Myocyte (in vitro differentiated cells): ENCODE measurements at regions not wholly inside any gene's neighbourhood (a gene's known extent, or its start where the extent isn't known, plus 50 kb on each side); places are given as distances from the start of the nearest gene placed in this dataset.
"Not testable (repeated sequence)": the region's sequence is repeated elsewhere in the genome, so short reads cannot be mapped to it uniquely, and the experiment has no call there.

Source experiments
- DNase-seq: peaks from one replicate; pipeline ENCODE4 v3.0.0-alpha.2; 2012; ENCODE audit warnings: low read depth

DNA sequence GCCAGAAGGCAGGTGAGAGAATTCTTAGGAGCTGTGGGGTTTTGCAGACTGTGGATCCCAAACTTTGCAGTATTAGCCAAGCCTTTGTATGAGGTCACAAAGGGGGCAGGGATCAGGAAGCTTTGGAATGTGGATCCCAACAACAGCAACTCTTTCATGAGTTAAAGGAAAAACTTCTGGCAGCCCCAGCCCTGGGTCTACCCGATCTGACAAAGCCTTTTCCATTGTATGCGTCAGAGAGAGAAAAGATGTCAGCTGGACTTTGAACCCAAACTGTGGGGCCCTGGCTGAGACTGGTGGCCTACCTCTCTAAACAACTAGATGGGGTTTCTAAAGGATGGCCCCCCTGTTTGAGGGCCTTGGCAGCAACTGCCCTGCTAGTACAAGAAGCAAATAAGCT is 101.8 kb upstream of the OSBPL11 start:
- DNase-seq = not testable (repeated sequence)

DNA sequence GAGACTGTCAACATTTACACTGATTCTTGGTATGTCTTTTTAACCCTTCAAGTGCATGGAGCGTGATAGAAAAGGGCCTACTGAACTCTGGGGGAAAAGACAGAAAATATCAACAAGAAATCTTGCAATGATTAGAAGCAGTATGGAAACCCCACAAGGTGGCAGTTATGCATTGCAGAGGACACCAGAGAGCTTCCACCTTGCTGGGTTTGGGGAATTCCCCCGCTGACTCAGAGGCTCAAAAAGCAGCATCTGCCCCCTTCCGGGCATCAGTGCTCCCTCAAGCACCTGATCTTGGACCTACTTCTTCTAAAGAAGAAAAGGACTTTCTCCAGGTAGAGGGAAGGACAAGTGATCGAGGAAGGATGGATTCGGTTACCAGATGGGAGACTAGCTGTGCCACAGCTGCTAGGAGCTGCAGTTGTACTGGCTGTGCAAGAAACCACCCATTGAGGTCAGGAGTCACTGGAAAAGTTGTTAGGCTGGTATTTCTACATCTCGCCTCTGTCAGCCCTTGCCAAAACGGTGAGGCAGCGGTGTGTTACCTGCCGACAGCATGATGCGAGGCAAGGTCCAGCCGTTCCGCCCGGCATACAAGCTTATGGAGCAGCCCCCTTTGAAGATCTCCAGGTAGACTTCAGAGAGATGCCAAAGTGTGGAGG is 102.8 kb upstream of the OSBPL11 start:
- not testable (repeated sequence) for DNase-seq

DNA sequence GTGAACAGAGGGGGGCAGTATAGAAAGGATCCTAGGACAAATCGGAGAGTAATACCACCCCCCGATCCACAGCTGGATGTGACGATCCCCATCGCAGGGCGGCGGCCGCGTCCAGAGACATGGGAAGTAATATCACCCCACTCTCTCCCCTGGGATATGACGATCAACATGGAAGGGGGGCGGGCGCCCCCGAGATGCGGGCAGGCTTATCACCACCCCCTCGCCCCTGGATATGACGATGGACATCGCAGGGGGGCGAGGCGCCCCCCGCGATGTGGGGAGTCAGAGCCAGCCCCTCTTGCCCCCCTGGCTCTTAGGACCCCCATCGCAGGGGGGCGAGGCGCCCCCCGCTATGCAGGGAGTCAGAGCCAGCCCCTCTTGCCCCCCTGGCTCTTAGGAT is 120.4 kb upstream of the OSBPL11 start:
- DNase-seq = no peak

DNA sequence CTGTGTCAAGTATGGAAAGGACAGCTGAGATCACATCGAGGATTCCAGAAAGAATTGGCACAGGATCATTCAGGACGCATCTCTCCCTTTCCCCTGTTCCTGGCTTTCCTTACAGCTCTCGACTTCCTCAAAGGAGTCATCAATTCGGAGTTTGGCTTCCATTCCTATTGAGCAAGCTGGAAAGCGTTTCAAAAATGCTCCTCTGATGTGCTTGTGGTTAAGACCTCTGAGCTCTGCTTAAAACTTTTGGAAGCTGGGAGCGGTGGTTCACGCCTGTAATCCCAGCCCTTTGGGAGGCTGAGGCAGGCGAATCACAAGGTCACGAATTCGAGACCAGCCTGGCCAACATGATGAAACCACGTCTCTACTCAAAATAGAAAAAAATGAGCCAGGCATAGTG is 136.9 kb upstream of the OSBPL11 start:
- peak; percentile 46 for DNase-seq

DNA sequence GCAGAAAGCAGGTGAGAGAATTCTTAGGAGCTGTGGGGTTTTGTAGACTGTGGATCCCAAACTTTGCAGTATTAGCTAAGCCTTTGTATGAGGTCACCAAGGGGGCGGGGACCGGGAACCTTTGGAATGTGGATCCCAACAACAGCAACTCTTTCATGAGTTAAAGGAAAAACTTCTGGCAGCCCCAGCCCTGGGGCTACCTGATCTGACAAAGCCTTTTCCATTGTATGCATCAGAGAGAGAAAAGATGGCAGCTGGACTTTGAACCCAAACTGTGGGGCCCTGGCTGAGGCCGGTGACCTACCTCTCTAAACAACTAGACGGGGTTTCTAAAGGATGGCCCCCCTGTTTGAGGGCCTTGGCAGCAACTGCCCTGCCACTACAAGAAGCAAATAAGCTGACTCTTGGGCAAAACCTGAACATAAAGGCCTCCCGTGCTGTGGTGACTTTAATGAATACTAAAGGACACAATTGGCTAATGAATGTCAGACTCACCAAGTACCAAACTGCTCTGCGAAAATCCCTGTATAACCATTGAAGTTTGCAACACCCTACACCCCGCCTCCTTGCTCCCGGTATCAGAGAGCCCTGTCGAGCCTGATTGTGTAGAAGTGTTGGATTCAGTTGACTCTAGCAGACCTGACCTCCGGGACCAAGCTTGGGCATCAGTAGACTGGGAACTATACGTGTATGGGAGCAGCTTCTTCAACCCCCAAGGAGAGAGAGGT is 146.9 kb upstream of the OSBPL11 start:
- DNase-seq = not testable (repeated sequence)

DNA sequence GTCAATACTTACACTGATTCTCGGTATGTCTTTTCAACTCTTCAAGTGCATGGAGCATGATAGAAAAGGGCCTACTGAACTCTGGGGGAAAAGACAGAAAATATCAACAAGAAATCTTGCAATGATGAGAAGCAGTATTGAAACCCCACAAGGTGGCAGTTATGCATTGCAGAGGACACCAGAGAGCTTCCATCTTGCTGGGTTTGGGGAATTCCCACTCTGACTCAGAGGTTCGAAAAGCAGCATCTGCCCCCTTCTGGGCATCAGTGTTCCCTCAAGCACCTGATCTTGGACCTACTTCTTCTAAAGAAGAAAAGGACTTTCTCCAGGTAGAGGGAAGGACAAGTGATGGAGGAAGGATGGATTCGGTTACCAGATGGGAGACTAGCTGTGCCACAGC is 147.5 kb upstream of the OSBPL11 start:
- DNase-seq = peak; percentile 2

DNA sequence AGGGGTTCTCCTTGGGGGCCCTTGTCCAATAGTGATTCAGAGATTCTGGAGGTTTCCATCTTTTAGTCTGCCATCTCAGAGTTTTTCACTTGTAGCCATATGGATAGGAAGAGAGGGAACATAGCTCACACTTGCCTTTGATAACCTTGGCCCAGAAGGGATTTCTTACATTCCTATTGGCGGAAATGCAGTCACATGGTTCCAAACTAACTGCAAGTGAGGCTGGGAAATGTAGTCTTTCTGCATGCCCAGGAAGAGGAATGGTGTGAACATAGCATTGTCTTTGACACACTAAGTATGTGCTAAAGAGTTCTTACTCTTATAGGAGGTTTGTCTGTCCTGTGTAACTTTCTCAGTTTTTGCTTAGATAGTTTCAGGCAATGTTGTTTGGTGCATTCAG is 161.8 kb upstream of the OSBPL11 start:
- DNase-seq = not testable (repeated sequence)

DNA sequence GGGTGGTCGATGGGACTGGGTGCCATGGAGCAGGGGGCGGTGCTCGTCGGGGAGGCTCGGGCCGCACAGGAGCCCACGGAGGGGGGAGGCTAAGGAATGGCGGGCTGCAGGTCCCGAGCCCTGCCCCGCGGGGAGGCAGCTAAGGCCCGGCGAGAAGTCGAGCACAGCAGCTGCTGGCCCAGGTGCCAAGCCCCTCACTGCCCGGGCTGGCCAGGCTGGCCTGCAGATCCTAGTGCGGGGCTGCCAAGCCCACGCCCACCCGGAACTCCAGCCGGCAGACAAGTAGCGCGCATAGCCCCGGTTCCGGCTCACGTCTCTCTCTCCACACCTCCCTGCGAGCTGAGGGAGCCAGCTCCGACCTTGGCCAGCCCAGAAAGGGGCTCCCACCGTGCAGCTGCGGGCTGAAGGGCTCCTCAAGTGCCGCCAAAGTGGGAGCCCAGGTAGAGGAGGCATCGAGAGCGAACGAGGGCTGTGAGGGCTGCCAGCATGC is 163.4 kb upstream of the OSBPL11 start:
- DNase-seq = not testable (repeated sequence)

DNA sequence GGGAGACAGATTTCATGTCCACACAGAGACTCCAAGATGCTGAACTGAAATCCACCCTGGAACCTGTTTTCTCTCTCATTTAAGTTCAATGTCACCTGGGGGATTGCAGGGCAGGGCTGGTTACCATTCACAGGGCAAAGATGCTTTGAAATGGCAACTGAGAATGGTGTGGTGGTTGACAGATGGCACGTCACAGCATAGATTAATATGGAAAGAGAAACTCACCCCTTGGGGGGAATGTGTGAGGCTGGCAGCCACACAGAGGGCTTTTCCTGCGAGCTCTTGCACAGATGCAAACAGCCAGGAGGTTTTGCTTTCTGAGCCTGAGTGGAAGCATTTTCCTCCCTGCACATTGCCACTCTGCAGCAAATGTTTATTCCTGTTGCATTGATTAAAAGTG is 167.3 kb upstream of the OSBPL11 start:
- DNase-seq = not testable (repeated sequence)

DNA sequence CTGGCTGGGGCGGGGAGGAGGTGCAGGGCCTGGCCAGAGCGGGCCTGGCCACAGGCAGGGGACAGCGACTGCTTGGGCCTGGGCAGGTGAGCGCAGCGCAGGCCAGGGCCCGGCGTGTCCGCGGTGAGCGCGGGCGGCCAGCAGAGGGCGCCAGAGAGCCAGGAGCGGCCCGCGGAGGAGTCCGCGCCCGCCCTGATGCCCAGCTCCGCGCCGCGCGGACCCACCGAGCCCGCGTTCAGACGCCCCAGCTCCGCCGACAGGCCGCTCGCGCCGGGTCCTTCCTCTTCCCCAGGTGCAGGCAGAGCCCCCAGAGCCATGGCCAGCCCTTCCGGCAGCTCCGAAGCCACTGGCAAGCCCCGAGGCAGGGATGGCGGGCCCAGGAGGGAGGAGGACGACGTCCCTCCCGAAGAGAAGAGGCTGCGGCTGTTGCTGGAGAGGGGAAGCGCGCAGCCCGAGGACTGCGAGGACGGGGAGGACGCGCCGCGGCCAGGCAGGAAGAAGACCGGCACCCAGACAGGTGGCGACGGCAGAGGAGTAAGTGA is 171.1 kb upstream of the OSBPL11 start:
- DNase-seq = peak; percentile 52

DNA sequence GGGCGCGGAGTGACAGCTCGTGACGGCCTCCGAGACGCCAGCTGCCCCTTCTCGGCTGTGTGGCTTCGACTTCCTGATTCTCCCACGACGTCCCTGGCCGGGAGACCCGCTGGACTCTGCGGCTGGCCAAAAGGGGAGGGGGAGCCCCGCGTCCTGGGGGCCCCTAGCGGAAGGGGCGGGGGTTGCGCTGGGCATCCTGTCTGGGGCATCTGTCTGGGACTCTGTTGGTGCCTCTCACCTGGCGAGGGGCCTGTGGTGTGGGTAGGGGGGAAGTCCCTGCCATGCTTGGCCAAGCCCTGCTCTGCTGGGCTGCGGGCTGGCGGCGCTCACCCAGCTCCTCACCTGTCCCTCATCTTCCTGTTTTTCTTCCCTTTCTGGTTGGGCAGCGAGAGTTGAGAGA is 171.6 kb upstream of the OSBPL11 start:
- not testable (repeated sequence) for DNase-seq

DNA sequence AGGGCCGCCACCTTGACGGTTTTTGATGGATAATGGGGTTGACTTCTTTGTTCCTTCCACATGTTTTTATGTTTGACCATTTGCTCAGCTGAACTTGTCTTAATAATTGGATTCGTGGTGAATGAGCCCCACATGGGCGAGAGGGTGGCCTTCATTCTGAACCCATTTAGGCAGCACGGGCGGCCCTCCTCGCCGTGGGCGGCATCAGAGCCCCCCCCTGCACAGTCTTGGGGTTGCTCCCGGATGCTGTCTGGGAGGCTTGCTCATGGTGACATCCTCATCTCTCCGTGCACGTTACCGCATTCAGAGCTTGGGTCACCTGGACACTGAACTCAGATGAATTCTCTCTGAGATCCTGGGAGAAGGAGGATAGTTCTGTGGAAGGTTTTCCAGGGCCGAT is 172.3 kb upstream of the OSBPL11 start:
- DNase-seq = no peak

DNA sequence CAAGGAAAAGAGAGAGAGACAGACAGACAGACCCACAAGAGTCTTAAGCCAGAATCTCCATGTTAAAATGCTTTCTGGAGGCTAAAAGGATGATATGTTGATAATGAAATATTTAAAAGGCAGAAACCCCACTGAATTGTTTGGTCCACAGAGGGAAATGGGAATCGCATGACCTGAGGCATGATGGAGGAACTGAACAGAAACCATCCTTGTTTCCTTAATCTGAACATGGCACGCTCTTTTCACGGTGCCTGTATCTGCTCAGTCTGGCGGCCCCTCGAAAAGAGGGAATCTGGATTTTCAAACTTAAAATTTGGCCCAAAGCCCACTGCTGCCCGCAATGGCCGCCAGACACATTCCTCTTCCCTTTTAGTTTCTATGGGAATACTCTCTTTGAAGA is 173.5 kb upstream of the OSBPL11 start:
- DNase-seq = not testable (repeated sequence)

DNA sequence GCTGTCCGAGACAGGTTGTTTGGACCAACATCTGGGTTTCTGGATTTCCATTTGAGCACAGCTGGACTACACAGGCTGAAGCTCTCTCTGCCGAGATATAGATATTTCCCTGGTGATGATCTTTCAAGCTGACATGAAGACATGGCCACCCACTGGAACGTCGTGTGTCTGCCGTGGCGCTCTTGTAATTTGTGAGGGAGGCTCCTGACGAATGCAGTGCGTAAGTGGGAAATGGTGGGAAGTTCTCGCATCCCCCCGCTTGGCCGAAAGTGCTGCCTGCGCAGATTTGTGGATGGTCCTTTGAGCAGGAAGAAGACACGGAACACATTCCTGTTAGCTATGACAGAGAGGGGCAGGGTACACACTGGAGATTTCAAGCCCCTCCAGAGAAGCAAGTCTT is 176.2 kb upstream of the OSBPL11 start:
- not testable (repeated sequence) for DNase-seq

DNA sequence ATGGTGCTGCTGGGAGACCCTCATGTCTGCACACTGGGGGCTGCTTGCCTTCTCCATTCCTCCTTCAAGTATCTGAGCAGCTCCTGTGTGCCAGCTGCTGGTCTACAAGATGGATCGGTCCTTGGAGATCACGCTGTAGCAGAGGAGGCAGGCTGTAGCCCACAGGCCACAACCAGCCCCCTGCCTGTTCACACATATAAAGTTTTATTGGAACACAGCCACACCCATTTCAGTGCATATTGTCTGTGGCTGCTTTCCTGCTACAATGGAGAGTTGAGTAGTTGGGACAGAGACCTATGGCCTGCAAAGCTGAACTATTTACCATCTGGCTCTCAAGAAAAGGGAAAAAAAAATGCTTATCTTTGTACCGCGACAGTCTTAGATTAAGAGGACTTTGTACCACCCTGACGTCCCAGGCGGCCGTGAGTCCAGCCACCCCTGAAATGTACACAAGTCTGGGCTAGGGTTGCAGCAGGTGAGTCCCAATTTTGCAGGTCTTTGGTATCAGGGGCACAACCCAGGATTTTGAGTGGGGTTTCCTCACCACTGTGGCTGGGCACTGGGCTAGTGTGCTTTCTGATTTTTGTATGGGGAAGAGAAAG is 179.2 kb upstream of the OSBPL11 start:
- DNase-seq = not testable (repeated sequence)

DNA sequence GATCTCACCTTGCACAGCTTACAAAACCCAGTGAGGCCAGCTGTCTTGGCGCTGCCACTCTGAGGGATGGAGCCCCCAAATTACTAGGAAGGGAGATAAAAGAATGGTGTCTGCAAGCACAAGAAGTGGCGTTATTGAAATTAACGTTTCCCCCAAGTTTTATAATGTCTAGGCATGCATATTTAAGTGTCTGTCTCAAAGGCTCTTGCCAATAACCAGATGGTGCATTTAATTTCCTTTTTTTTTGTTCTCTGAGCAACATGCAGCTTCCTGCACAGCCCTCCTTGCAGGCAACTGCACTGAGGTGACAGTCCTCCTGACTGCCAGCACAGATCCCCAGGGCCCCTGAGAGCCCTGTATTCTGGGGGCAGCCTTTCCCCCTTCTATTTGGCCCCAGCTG is 179.8 kb upstream of the OSBPL11 start:
- not testable (repeated sequence) for DNase-seq

DNA sequence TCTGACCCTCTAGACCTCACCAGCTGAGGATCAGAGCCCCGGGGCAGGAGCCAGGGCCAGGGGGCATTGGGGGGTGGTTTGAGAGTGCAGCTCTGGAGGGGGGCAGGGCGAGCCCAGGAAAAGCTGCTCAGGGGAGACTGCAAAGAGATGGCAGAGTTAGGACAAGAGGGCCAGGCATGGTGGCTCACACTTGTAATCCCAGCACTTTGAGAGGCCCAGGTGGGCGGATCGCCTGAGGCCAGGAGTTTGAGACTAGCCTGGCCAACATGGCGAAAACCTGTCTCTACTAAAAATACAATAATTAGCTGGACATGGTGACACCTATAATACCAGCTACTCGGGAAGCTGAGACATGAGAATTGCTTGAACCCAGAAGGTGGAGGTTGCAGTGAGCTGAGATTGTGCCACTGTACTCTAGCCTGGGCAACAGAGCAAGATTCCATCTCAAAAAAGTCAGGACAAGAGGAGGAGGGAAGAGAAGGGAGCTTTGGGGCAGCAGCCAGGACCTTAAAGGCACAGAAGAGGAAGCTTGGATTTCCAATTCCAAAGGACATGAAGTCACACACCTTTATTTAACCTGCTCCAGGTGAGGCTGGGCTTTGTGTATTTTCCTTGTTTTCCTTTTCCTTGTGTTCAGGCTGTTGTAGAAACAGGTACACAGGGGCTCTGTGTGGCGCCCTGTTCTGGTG is 180.5 kb upstream of the OSBPL11 start:
- DNase-seq = not testable (repeated sequence)

DNA sequence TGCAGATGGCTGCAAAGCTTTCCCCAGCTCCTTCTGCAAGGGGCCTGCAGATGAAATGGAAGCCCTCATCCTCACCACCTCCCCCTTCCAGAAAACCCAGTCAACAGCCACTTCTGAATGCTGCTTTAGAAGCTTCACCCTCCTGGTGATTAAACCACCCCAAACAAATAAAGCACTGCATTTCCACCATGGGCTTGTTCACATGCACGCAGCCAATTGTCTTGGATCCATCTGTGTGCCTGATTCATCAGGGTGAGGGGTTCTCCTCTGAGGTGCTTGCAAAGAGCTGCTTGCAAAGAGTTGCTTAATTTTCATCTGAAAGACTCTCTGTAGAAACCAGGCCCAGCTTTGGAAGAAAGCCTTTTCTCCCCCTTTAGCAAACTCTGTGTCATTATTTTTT is 184.0 kb upstream of the OSBPL11 start:
- DNase-seq = not testable (repeated sequence)

DNA sequence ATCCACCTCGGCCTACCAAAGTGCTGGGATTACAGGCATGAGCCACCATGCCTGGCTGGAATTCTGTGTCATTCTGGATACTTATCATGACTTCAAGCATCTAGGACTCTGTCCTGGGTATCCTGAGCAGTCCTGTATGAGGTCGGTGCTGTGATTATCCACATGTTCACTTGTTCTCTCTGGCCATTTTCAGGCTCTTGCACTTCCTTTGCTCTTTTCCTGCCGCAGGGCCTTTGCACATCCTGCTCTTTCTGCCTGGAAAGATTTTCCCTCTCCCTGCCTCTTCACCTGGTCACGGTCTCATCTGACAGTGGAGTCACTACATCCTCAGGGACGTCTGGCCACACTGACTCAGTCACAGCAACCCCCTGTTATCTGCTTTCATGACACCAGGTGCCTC is 184.6 kb upstream of the OSBPL11 start:
- DNase-seq = not testable (repeated sequence)

DNA sequence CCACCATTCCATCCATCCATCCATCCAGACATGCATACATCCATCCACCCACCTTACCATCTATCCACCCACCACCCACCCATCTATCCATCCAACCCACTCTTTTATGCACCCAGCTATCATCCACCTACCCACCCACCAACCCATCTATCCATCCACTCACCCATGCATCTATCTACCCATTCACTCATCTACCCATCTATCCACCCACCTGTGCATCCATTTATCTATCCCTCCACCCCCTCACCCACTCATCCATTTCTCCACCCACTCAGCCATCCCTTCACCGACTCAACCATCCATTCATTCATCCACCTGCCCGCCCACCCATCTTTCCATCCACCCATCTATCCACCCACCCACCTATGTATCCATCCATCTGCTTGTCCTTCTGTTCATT is 186.4 kb upstream of the OSBPL11 start:
- DNase-seq = not testable (repeated sequence)

DNA sequence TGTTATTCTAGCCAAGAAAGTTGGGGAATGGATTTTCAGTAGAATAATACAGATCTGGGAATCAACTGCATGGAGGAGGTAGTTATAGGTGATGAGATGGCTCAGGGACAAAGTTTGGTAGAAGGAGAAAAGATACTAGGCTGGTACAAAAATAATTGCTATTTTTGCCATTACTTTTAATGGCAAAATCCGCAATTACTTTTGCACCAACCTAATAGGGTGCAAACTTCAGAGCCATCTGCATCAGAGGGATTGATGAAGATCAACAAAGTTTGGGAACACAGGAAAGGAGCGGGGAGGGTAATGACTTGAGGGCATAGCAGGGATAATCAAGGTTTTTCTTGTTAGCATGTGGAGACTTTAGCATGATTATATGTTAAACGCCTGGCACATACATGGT is 178.7 kb upstream of the ROPN1B start:
- DNase-seq = not testable (repeated sequence)
